ENCODE measurements at regions not wholly inside any gene's neighbourhood (a gene's known extent, or its start where the extent isn't known, plus 50 kb on each side); places are given as distances from the start of the nearest gene placed in this dataset.
A peak's percentile ranks its signal among the peaks of the same experiment; 100 is the strongest.
"Not testable (repeated sequence)": the region's sequence is repeated elsewhere in the genome, so short reads cannot be mapped to it uniquely, and the experiment has no call there.

DNA sequence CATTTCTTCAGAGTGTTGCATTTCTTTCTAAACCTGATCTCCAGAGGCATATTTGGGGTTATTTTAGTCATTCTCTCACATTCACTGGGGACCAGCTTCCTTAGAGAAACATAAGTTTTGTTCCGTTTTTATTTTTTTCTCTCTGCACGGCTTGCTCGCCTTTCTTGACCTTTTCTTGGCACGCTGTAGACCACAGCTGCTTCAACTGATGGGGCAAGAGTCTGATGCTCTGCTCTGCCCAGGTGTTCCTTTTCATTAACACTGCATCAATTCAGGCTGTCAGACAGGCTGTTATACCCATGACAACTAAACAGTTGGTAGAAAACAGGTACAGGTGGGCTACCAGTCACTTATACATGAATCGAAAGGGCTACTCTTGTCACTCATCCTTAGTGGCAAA is 682.2 kb upstream of the DIAPH2 start:
- no peak for DNase-seq

DNA sequence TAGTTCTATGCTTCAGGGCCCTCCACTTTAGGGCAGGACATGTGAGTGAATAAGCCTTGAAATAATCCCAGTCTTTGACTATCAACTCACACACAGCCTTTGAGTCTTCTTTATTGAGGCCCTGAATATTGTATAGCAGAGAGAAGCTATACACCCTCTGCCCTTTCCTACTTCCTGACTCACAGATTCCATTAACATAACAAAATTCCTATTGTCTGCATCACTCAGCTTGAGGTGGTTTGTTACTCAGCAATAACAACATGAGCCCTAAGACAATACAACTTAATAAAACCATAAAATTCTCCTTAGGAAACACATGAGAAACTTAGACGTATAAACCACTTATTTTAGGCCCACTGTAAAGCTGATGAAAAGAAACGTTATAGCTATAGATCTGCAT is 680.3 kb upstream of the DIAPH2 start:
- no peak for DNase-seq

DNA sequence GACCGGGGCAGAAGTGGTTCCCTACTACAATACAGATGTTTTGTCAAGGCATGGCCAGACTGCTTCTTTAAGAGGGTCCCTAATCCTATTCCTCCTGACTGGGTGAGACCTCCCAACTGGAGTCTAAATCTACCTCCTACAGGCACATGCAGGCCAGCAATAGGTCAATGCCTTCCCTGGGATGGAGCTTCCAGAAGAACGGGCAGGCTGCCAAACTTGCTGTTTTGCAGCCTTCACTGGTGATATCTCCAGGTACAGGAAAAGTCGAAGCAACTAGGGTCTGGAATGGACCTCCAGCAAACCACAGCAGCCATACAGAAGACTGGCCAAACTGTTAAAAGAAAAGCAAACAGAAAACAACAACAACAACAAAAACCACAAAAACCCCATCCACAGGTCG is 678.4 kb upstream of the DIAPH2 start:
- DNase-seq, result no peak

DNA sequence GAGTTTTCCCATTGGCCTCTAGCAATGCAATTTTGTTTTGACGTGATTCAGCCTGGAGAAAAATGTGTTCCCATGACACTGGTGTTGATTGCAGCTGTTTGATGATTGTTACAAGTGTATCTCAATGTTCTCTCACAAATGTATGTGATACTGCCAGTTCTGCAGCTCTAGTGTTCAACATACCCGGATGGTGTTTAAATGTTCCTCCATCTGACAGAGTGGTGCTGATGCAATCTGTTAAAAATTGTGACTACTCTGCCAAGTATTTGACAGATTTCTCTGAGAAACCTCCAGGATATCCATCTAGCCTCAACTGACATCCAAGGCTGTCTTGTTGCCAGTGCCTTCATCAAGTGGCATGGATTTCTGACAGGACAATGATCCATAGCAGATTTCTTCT is 657.2 kb upstream of the DIAPH2 start:
- no peak for DNase-seq

- no peak for DNase-seq
Measured at GRCh38 chrX:96052078-96052477, 632.6 kb upstream of the DIAPH2 start.

- no peak for DNase-seq
Measured at GRCh38 chrX:96081891-96082290, 602.8 kb upstream of the DIAPH2 start.

- DNase-seq, result no peak
Measured at GRCh38 chrX:96094616-96095015, 590.0 kb upstream of the DIAPH2 start.

DNA sequence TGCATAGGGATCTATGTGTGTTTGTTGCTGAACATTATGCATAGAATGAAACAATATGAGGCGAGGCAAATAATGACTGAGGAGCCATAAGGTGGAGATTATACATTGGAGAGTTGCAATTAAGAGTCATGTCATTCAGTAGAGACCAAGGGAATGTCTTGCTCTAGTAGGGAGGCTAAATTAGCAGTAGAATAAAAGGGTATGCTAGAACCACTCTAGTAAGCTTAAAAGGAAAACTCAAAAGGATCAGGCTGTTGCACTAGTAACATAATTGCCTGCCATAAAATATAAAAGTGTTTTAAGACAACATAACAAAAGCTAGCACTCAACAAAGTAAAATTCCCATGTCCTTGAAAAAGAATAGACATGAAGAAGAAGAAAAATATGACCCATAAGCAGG is 586.2 kb upstream of the DIAPH2 start:
- DNase-seq, result no peak

GRCh38 chrX:96102997-96103396 is 581.6 kb upstream of the DIAPH2 start:
- DNase-seq, result peak; percentile 18

DNA sequence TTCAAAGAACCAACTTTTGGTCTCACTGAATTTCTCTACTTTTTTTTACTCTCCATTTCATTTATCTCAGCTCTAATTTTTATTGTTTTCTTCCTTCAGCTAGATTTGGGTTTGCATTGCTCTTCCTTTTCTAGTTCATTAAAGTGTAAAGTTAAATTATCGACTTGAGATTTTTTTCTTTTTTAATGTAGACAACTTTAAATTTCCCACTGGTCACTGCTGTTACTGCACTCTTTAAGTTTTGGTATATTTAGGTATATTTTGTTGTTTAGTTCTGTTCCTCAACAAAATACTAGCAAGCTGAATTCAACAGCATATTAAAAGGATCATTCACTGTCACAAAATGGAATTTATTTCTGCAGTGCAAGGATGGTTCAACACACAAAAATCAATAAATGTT is 572.0 kb upstream of the DIAPH2 start:
- DNase-seq, result no peak

GRCh38 chrX:96126182-96126581 is 558.5 kb upstream of the DIAPH2 start:
- no peak for DNase-seq

- DNase-seq, result not testable (repeated sequence)
Measured at GRCh38 chrX:96128058-96128457, 556.6 kb upstream of the DIAPH2 start.

GRCh38 chrX:96140796-96141195 is 543.8 kb upstream of the DIAPH2 start:
- no peak for DNase-seq

DNA sequence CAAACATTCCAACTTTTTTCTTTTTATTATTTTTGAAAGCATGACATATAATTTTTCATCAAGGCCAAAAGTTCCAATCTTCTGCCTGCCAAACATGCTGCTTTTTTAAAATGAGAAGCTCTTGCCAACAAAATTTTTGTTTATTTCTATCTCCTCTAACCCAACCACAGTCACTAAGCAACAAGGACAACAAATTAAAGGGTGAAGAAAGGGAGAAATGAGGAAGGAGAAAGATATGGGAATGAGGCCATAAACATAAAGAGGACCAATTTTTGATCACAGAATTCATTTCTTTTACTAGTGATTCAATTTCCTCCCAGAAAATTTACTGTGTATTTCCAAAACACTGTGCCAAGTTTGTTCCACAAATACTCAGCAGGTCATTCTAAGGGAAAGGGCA is 537.0 kb upstream of the DIAPH2 start:
- no peak for DNase-seq

GRCh38 chrX:96170626-96171025 is 514.0 kb upstream of the DIAPH2 start:
- no peak for DNase-seq

GRCh38 chrX:96176921-96177320 is 507.7 kb upstream of the DIAPH2 start:
- DNase-seq, result no peak

GRCh38 chrX:96181605-96182004 is 503.0 kb upstream of the DIAPH2 start:
- DNase-seq, result no peak

- DNase-seq, result peak; percentile 26
Measured at GRCh38 chrX:96182366-96182765, 502.3 kb upstream of the DIAPH2 start.

DNA sequence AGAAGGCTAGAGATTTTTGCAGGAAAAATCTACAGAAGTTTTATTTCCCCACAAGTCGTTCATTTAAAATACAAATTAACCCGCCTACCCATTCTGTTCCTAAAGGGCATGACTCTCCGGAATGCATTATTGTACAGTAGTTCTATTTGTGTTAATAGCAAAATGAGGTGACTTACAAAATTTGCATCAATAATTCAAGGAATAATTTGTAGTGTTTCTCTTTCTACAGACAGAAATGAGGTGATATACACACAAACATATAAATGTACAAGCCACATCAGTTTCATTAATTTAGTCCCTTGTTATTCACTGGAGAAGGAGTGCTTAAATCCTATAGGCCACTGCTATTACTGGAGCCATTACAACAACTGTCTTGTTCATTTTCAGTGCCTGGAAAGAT is 501.3 kb upstream of the DIAPH2 start:
- DNase-seq, result no peak

DNA sequence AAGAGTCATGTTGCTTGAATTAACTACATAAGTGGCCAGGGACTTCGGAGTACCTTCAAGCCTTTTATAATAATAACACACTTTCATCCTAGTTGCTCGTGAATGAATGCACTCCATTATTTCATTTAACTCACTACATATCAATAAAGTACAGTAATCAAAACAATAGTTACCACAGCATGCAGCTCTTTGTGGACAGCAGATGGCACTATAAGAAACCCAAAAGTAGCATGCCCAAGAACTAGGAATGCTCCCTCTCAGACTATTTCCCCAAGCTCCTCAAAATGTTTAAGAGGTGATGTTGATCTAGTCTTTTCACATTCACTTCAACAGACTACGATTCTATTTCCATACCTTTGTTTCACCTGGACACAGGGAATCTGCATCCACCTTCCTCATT is 500.8 kb upstream of the DIAPH2 start:
- peak; percentile 4 for DNase-seq

- DNase-seq, result no peak
Measured at GRCh38 chrX:96204928-96205327, 479.7 kb upstream of the DIAPH2 start.

DNA sequence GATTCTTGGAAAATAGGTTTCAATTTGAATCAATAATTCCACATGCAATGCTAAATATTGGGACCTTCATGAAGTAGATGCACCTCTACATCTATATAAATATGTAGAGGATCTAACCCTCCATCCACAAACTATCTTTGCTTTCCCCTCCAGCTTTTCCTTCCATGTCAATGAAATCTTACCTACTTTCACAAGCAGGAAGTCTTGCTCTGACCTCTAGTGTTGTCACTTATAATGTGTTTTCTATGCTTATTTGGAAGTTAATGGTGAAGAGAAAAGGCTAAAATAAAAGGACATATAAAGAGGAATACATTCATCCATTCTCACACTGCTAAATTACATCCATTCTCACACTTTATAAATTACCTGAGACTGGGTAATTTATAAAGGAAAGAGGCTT is 472.7 kb upstream of the DIAPH2 start:
- no peak for DNase-seq

DNA sequence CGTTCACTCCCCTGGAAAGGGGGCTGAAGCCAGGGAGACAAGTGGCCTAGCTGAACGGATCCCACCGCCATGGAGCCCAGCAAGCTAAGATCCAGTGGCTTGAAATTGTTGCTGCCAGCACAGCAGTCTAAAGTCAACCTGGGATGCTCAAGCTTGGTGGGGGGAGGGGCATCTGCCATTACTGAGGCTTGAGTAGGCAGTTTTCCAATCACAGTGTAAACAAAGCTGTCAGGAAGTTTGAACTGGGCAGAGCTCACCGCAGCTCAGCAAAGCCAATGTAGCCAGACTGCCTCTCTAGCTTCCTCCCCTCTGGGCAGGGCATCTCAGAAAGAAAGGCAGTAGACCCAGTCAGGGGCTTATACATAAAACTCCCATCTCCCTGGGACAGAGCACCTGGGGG is 470.0 kb upstream of the DIAPH2 start:
- DNase-seq, result not testable (repeated sequence)

- DNase-seq, result no peak
Measured at GRCh38 chrX:96224279-96224678, 460.4 kb upstream of the DIAPH2 start.

GRCh38 chrX:96244955-96245354 is 439.7 kb upstream of the DIAPH2 start:
- no peak for DNase-seq

GRCh38 chrX:96246436-96246835 is 438.2 kb upstream of the DIAPH2 start:
- DNase-seq, result no peak
